GM18505 (cell line): ENCODE measurements at regions not wholly inside any gene's neighbourhood (a gene's known extent, or its start where the extent isn't known, plus 50 kb on each side); places are given as distances from the start of the nearest gene placed in this dataset.
"Not testable (repeated sequence)": the region's sequence is repeated elsewhere in the genome, so short reads cannot be mapped to it uniquely, and the experiment has no call there.

Source experiments
- ATAC-seq: cut with Tn5 transposase; IDR thresholded peaks from one replicate; pipeline ENCODE4 v1.9.1; 2021; ENCODE audit not compliant: unreplicated experiment
- POLR2A ChIP-seq: IDR thresholded peaks from 4 replicates; pipeline ENCODE4 v1.6.1; 2011; ENCODE audit warnings: borderline replicate concordance; ENCODE audit not compliant: insufficient read depth, insufficient read length; ENCODE audit errors: extremely low read depth

GRCh38 chrX:122122274-122122673 is 1061.8 kb upstream of the GRIA3 start:
- no peak for TF ChIP-seq POLR2A
- no peak for ATAC-seq

GRCh38 chrX:122133478-122133877 is 1050.6 kb upstream of the GRIA3 start:
- no peak for TF ChIP-seq POLR2A
- no peak for ATAC-seq

- no peak for ATAC-seq
- TF ChIP-seq POLR2A = no peak
Observed at GRCh38 chrX:122134291-122134690, 1049.8 kb upstream of the GRIA3 start.

GRCh38 chrX:122135070-122135469 is 1049.0 kb upstream of the GRIA3 start:
- no peak for TF ChIP-seq POLR2A

GRCh38 chrX:122140219-122140618 is 1043.9 kb upstream of the GRIA3 start:
- not testable (repeated sequence) for ATAC-seq

More at GRCh38 chrX:122135070-122135469, 1049.0 kb upstream of the GRIA3 start:
- no peak for ATAC-seq

GRCh38 chrX:122154019-122154418 is 1030.1 kb upstream of the GRIA3 start:
- no peak for TF ChIP-seq POLR2A
- ATAC-seq = no peak

- no peak for TF ChIP-seq POLR2A
- no peak for ATAC-seq
Observed at GRCh38 chrX:122168241-122168640, 1015.8 kb upstream of the GRIA3 start.

GRCh38 chrX:122184791-122185190 is 999.3 kb upstream of the GRIA3 start:
- no peak for TF ChIP-seq POLR2A
- no peak for ATAC-seq

- no peak for TF ChIP-seq POLR2A
- ATAC-seq = no peak
Observed at GRCh38 chrX:122187069-122187713, 996.9 kb upstream of the GRIA3 start.

- TF ChIP-seq POLR2A = no peak
- no peak for ATAC-seq
Observed at GRCh38 chrX:122188751-122189150, 995.3 kb upstream of the GRIA3 start.

- no peak for ATAC-seq
- no peak for TF ChIP-seq POLR2A
Observed at GRCh38 chrX:122196343-122196742, 987.7 kb upstream of the GRIA3 start.

- no peak for TF ChIP-seq POLR2A
- ATAC-seq = no peak
Observed at GRCh38 chrX:122203399-122203798, 980.7 kb upstream of the GRIA3 start.

- no peak for ATAC-seq
- no peak for TF ChIP-seq POLR2A
Observed at GRCh38 chrX:122218666-122219065, 965.4 kb upstream of the GRIA3 start.

- ATAC-seq = no peak
- TF ChIP-seq POLR2A = no peak
Observed at GRCh38 chrX:122219226-122219625, 964.9 kb upstream of the GRIA3 start.

GRCh38 chrX:122219735-122220134 is 964.3 kb upstream of the GRIA3 start:
- no peak for TF ChIP-seq POLR2A
- no peak for ATAC-seq

GRCh38 chrX:122220644-122221373 is 963.3 kb upstream of the GRIA3 start:
- no peak for TF ChIP-seq POLR2A
- no peak for ATAC-seq

GRCh38 chrX:122221810-122222209 is 962.3 kb upstream of the GRIA3 start:
- not testable (repeated sequence) for ATAC-seq

GRCh38 chrX:122224137-122224536 is 959.9 kb upstream of the GRIA3 start:
- ATAC-seq = not testable (repeated sequence)
